IPS DF 4.7 (cell line): ENCODE measurements at regions not wholly inside any gene's neighbourhood (a gene's known extent, or its start where the extent isn't known, plus 50 kb on each side); places are given as distances from the start of the nearest gene placed in this dataset.
"Not testable (repeated sequence)": the region's sequence is repeated elsewhere in the genome, so short reads cannot be mapped to it uniquely, and the experiment has no call there.

Experiments
- DNase-seq: peaks from one replicate; pipeline ENCODE4 v3.0.0-alpha.2; 2013; ENCODE audit warnings: low spot score; ENCODE audit errors: extremely low read depth

- no peak for DNase-seq
Measured at GRCh38 chr11:80980227-80980626, 1539.4 kb upstream of the TENM4 start.

GRCh38 chr11:80973786-80974185, 1533.0 kb upstream of the TENM4 start:
- DNase-seq: no peak

DNA sequence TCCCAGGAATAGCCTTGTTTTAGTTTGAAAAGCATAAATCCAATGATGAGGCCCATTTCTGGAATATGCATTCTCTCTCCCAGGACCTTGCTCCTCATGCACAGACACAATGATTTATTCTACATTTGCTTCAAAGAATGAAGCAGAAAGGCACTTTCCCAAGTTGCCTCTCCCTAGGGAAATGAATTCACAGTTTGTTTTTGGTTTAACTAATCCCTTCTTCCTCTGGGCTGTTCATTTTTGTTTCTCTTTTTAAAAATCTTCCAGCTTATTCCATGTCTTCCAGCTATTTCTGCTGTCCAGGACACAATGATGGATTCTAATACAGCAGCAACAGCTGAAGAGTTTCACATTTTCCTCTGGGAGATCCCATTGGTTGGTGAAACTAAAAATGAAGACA, 1529.2 kb upstream of the TENM4 start:
- DNase-seq: no peak

GRCh38 chr11:80967649-80968048, 1526.8 kb upstream of the TENM4 start:
- DNase-seq: no peak

GRCh38 chr11:80960381-80961029, 1519.7 kb upstream of the TENM4 start:
- no peak for DNase-seq

- DNase-seq: no peak
Measured at GRCh38 chr11:80959751-80960150, 1518.9 kb upstream of the TENM4 start.

GRCh38 chr11:80958987-80959386, 1518.2 kb upstream of the TENM4 start:
- no peak for DNase-seq

- no peak for DNase-seq
Measured at GRCh38 chr11:80958361-80958760, 1517.5 kb upstream of the TENM4 start.

DNA sequence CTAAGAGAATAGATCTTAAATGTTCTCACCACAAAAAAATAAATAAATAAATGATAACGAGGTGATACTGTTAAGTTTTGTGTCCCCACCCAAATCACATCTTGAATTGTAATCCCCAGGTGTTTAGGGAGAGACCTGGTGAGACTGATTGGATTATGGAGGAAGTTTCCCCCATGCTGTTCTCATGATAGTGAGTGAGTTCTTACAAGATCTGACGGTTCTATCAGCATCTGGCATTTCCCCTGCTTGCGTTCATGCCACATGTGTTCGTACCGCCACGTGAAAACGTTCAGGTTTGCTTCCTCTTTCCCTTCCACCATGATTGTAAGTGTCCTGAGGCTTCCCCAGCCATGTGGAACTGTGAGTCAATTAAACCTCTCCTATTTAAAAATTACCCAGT, 1514.8 kb upstream of the TENM4 start:
- DNase-seq: no peak

DNA sequence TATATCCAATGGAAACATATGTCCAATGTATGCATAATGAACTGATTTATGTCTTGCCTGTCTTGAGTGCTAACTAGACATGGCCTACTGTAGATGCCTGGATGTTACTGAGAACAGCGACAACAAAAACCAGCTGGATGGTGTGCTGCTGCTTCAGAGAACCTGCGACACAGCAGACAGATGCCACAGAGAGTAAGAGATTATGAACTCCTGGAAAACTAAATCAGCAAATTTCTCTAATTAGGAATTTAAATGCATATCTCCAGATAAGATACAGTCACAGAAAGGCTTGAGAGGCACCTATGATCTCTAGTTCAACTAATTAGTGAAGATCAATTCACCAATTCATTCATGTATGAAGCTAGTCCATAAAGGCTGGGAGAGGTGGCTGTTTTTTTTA, 1508.0 kb upstream of the TENM4 start:
- DNase-seq: no peak

GRCh38 chr11:80944758-80945157, 1503.9 kb upstream of the TENM4 start:
- DNase-seq: no peak

DNA sequence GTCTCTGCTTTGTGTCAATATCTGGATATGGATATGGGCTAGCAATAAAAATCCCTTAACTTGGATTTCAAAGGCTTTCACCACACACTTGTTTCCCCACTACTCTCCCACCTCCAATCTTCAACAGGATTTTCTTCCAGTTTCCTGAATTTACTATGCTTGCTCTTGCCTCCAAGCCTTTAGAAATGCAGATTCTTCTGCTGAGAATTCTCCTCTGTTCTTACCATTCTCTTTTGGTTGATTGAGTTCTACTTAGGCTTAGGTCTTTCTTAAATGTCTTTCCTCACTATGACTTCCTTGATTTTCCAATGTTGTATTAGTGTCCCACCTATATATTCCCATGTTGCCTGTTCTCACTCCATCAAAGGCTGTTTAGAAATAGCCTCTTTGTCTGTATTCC, 1502.4 kb upstream of the TENM4 start:
- no peak for DNase-seq

- DNase-seq: no peak
Measured at GRCh38 chr11:80937842-80938241, 1497.0 kb upstream of the TENM4 start.

GRCh38 chr11:80930038-80930437, 1489.2 kb upstream of the TENM4 start:
- no peak for DNase-seq

DNA sequence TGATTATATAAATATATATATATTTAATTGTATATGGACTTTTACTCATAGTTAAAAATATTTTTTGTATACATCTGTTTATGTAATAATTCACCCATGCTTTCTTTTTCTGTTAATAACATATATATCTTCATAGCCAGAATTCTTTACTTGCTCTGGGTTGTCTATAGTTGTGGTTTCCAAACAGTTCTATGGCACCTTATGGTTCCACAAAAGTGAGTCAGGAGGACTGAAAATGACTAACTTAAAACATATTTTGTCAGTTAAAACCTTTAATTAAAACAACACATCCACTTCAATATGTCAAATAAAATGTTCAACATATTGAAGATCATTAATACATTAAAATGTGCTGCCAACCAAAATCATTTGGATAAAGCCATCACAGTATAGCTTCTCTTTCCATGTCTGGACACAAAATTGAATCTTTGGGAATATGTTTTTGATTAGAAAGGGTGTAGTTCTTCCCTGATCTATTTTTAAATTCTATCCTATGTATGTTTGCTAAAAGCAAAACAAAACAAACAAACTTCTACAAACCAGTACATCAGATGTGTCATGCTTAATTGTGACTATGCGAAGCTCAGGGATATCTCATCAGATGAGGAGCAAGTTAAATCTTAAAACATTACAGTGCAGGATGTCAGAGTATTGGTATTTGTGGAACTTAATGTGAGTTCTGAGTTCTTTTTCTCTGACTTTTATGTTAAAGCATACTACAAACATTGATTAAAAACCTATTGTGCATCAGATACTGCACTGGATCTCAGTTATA, 1488.4 kb upstream of the TENM4 start:
- DNase-seq: no peak

DNA sequence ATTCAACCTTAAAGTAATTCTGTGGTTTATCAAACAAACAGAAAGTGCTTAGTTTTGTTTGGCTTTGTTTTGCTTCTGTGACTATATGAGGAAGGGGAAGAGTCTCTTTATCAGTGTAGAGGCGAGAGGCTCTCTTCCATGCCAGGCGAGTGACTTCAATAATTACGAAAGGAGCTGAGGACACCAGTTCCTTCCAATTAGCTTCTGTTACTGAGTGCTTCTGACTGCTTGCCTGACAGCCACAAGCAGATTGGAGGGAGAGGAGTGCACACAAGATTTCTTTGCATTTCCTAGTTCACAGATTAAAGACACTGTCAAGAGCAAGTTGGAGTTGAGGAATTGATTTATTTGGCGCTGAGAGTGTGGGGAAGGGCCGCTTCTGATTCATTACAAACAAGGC, 1484.5 kb upstream of the TENM4 start:
- no peak for DNase-seq

DNA sequence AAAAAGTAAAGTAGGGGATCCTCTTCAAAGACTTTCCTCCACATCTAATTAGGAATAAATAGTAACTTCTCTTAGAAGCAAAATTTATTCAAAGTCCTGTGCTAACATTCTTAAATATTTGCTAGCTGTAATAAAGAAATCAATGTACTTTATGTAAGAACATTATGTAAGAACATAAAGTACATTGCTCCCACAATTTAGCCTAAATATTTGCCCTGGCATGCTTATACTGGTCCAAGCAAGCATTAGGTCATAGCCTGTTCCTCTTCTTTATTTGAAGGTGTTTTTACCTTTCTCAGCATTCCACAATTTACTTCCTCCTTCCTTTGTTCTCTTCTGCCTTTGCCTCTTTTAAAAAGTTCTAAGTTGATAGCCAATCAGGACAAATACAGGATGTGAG, 1480.5 kb upstream of the TENM4 start:
- not testable (repeated sequence) for DNase-seq

GRCh38 chr11:80916173-80916798, 1475.5 kb upstream of the TENM4 start:
- DNase-seq: no peak

GRCh38 chr11:80914311-80914710, 1473.5 kb upstream of the TENM4 start:
- no peak for DNase-seq

DNA sequence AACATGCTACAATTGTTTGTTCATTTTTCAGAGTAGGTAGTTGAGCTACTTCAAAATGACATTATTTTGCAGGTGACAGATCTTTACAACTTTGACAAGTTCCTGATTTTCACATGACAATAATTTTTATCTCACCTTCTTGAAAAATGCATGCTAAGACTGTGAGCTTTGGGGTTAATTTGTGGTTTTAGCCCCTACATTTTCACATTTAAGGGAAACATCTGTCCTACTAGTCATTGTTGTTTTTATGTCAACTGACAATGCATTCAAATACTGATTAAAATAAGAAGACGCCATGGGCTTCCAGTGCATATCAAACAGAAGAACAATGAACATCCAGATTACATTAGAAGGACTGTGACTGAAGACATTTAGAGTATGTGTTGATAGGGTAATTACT, 1470.8 kb upstream of the TENM4 start:
- no peak for DNase-seq

GRCh38 chr11:80900265-80900664, 1459.4 kb upstream of the TENM4 start:
- no peak for DNase-seq

- DNase-seq: no peak
Measured at GRCh38 chr11:80899381-80899780, 1458.6 kb upstream of the TENM4 start.

DNA sequence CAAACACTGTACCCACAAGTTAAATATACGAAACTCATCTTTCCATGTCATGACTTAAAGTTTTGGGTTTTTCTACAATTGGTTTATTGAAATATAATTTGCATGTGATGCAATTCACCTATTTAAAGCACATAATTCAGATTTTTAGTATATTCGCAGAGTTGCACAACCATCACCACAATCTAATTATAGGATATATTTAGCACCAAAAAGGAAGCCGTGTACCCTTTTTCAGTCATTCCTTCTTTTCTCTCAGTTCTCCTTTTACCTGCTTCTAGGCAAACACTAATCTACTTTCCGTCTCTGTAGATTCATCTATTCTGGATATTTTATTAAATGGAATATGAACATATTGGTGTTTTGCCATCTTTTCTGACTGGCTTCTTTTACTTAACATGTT, 1458.1 kb upstream of the TENM4 start:
- no peak for DNase-seq
